ENCODE measurements at regions not wholly inside any gene's neighbourhood (a gene's known extent, or its start where the extent isn't known, plus 50 kb on each side); places are given as distances from the start of the nearest gene placed in this dataset.

DNA sequence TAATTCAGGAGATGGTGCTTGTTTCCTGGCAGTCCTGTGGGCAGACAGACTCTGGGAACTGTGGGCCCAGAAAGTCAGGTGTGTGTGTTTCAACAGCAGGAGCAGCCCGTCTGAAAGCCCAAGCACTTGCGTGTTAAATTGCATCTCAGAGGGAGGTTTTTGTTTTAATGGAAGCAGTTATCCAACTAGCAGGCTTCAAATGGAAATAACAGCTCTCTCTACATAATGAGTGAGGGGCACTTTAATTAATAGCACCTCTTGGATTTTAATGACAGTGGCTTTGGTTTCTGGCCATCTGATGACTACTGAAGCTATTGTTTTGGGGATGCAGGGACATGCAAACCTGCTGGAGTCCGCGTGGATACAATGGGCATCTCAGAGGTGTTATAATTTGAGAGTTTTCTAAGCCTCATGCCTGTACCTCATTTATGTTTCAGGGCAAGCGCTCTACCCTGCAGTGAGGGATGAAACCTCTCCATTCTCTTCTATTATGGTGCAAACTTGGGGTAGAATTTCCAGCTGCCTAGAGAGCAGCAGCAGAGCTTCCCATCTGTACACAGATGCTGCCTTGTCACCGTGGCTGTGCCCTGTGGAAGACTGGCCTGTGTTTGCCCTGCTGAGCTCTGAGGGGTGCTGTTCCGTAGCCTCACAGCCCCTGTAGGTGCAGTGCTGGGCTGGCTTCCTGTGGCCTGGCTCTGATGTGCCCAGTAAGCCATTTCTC lies 206.6 kb upstream of the GPR26 start:
- DNase-seq, result no peak

DNA sequence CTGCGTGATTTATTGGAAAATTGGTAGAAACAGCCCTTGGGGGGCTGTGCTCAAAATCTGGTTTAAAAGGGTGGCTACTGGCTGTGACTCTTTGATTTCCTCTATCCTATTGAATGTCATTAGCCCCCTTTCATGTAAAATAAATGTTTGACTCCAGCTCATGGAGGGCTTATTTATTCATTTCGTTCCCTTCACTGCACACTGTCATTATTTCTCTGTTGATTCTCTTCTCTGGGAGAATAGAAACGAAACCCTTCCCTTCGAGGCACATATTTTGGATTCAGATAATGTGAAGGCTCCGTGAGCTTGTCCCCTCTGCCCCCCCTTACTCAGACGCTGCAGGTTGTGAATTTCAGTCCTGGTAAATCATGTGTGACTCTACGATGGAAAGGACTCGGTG lies 203.9 kb upstream of the GPR26 start:
- no peak for DNase-seq

DNA sequence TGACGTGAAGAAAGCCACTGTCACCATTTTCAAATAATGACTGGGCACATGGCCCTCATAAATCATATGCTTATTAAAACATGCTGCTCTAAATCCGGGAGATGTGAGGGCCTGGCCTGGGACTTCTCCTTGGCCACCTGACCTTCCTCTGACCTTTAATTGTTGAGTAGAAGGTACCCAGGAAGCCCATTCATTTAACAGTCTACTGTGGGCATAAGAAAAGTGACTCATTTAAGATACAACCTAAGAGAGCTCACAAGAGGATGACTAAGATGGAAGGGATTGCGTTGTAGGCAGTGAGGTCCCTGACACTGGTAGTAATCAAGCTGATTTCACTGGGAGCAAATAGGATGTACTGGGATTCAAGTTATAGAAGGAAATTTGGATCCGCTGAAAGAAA lies 203.4 kb upstream of the GPR26 start:
- peak; percentile 76 to 81 for DNase-seq

DNA sequence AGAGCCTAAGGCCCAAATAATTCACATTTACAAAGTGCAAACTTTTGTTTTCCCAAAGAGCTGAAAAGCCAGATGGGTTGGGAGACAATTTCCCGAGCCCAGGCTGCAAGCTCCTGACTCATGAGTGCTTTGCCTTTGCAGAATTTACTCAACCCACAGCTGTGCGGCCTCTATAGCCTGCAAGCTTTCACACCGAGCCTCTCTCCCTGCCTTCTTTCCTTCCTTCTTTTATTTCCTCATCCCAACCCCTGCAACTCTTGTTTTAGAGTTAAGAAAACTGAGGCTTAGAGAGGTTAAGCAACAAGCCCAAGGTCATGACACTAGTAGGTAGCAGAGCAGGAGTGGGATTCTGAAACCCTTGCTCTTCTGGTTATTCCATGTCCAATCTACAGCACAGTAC lies 203.0 kb upstream of the GPR26 start:
- peak; percentile 70 to 77 for DNase-seq

DNA sequence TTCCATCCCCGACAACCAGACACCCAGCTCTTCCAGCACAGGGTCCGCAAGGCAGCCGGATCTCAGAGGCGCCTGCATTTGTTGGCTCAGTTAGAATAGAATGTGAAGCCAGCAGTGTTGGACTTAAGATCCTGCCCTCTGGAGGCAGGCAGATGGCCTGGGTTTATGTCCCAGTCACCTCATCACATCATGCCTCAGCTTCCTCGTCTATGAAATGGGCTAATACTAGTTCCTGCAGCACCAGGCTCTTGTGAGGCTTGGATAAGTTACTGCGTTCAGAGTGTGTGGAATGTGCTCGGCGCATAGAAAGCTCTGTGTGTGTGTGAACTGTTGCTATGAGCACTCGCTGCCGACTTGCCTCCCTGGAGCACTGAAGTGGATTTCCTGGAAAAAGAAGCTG lies 202.5 kb upstream of the GPR26 start:
- DNase-seq, result peak in 1 of 2 donors; percentile 9

DNA sequence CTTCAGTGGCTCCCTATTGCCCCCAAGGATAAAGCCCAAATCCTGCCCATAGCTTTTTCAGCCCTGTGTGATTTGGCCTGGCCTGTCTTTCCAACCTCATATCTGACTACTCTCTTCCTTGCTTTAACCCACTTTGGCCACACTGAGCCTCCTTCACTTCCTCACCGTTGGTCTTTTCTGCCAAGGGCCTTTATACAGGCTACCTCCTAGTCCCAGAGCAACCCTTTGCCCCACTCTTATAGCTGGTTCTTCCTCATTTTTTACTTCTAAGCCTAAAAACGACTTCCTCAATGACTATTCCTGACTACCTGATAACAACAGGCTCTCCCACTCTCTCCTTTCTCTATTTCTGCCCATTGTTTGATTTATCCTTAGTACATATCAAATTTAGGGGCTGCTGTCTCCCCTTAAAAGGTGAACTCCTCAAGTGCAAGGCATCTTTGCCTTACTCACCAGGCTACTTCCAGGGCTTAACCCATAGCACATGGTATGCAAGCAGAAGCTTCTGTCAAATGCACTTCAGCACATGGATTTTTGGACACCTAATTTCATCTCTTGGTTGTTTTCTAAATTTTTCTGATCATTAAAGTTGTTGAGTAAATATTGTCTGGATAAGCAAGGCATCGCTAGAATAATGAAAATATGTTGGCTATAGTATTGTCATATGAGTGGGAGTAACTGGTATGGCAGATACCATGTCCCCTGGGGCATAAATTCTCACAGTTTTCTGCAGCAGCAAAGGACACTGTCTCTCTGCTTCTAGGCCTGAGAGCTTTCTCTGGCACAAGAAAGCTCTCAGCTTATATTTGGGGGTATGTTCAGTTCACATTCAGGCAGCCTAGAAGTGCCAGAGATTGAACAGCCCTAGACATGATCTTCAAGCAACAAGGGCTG lies 201.5 kb upstream of the GPR26 start:
- DNase-seq, result peak in 1 of 2 donors; percentile 80

DNA sequence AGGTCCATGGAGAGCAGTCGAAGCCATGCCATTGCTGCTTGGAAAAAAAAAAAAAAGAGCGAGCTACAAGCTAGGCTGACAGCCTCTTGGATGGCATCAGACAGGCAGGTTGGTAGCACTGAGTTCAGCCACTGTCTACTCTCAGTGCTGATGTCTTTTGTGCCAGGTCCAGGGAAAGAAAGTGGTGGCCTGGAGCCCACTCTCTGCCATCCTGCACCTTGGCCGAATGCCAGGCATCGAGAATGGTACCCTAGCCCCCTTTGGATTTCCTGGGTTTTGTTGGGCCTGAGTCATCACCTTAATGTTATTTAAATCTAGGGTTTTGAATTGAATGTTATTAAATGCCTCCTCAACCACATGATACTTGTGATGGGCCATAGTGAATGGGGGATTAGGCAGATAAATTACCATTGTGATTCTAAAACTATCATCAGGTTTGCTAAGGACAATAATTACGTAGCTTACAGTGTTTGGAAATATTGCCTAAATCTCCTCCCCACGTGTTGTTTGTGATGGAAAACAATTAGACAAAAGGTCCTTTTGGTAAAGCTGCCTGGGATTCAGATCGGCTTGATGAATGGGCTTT lies 195.7 kb upstream of the GPR26 start:
- DNase-seq, result no peak

DNA sequence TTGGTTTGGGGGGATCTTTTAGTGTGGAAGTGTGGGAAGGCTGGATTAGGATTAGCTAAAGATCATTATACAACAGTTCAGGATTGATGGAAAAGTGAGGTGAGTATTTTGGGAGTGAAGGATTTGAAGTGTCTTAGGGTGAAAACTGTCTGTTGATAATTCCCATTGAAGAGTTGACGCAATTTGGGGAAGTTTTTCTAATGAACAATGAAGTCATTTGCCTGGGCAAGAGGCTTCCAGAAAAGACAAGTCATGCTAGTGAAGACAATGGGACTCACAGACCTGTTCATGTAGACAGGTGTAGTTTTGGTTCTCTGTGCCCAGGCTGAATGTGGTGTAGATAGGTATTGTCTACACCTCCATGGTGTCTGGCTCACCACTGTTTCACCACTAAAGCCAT lies 194.3 kb upstream of the GPR26 start:
- peak in 1 of 2 donors; percentile 25 for DNase-seq

DNA sequence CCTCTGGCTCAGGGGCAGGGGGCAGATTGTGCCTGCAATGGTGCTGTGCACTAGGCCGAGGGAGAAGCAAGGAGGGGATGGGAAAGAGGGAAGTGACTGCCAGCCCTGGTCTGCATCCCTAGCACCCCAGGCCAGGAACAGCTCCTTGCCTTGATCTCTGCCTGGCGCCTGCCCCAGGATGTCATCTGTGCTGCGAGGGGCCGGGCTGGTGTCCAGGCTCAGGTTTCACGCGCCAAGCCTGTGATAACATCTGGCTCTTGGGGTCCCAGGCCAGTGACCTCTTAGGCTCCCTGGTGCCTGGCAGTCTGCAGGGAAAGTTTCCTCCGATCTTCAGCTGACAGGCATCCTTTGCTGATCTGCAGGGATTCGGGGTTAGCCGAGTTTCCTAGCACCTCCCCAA lies 193.5 kb upstream of the GPR26 start:
- DNase-seq, result no peak

DNA sequence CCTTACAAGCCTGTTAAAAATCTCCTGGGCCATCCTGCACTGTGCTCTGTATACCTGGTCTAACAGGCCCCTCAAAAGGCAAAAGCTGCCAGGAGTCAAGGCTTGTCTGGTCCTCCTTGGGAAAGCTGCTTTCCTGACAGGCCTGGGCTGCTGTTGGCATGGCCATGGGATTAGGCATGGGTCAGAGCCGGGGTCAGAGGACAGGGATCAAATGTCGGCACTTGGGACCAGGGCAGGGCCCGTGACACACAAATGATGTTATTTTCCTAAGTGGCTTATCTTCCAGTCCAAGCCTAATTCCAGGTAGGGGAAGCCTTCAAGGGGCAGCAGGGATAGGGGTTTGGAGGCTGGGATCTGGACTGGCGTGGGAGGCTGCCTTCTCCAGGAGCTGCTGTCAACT lies 191.5 kb upstream of the GPR26 start:
- DNase-seq, result no peak

DNA sequence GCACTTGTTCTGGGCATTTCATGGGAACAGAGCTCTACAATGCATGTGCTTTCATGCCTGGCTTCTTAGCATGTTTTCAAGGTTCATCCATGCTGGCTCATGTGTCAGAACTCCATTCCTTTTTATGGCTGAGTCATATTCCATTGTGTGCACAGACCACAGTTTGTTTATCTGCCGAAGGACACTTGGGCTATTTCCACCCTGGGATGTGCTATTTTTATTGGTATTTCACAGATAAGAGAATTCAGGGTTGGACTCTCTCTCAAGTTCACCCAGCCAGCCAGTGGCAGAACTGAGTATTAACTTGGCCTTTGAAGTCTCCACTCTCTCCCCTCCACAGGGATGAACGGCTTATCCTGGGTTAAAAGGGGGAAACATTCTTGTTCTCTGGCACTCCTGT lies 190.7 kb upstream of the GPR26 start:
- DNase-seq, result no peak

DNA sequence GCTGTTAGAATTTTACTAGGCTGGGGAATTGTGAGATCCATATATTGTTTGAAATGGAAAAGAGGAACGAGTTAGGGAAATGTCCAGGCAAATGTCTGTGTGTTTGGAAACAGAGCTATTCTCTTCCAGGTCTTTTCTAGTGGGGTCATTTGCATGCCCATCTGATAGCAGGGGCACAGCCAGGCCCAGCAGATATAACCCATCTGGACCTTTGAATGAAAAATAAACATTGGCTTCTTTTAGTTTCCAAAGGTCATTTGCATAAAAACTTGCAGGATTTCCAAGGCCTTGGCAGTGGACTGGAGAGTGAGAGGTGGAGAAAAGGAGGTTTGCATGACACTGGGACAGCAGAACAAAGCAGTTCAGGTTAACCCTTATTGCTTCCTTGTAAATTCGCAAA lies 188.0 kb upstream of the GPR26 start:
- no peak for DNase-seq

DNA sequence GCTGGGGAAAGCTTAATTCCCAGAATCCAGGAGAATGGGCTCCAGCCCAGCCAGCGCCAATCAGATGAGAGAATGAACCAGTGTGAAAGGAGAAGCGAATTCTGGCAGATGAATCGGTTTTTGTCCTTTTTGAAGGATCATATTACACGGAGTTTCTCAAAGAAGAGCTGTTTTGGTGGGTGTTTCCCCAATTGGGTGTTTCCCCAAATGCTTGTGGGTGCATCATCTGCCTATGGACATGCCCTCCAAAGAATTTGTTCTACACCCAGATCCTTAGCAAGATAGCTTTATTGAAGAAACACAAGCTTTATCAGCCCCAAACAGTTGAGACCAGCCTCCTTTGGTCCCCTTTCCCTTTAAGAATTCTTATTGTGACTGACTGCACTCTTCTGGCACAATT lies 186.5 kb upstream of the GPR26 start:
- peak; percentile 22 to 36 for DNase-seq

DNA sequence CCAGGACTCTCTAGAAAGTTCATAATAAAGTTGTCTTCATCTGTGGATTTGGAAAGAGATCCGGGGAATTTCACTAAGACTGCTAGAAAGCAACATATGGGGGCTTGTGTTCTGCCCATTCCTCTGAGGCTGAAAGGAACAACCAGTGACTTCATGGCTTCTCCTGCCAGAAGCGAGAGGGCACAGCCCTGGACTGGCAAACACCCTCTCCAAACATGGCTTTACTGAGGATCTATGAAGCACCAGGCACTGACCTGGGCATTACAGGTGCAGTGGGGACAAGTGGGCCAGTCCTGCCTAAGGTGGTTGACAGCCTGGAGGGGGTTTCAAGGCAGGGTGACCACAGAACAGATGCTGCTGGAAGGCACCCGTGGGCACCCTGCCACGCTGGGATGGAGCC lies 185.8 kb upstream of the GPR26 start:
- no peak for DNase-seq

DNA sequence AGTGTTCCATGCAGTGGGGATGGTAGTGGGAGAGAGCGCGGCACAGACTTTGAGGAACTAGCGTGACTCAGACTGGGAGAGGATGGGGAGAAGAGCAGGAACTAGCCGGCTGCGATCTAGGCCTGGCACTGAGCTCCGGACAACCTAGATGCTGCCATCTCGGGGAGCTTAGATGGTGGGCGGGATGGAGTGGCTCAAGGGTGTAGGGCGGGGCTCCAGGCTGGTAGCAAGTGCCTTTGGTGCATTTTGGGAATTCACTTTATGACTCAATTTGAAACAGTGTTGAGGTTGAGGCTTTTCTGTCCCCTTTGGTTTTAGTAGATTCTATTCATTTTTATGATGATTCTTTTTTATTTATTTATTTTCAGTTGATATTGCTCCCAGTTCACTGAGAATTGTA lies 185.3 kb upstream of the GPR26 start:
- DNase-seq, result peak; percentile 42 to 47

DNA sequence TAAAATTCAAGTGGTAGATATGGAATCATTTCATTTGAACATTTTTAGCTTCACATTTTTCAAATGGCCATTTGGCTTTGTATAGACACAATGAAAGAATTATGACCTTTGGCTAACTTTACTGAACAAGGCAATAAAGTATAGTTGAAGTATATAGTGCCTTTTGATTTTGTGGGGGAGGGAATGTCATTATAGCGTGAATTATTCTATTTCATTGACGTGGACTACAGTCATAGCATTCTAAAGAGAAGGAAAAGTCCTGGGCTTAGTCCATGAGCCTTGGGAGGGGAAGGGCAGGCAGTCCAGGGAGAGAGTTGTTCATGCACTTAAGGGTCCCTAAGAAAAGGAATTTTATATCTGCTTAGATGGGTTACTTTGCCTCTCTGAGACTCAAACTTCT lies 181.4 kb upstream of the GPR26 start:
- DNase-seq, result no peak

DNA sequence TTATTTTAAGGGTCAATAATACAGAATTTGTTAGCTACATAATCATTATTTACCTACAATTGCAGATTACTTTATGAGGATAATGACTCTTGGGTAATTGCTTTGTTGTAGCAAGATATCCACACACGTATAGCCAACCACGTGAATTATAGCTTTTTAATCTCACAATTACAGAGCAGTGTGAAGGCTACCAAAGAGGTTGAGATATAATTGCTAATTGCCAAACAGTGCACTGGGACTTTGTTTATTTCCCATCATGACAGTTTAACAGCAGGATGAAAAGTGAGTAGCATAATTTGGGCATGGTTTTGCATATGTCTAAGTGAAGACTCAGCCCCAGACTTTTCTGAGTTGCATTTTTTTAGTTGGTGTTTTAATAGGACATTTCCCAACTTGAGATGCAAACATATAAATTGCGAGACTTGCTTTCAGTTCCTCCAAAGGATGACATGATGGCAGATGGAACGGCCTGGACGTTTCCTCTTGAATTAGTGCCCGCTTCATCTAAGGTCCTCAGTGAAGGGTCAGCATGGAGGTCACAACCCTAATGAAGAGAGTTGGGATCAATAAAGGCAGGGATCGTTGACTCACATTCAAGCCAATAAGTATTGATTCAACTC lies 180.7 kb upstream of the GPR26 start:
- peak; percentile 66 to 74 for DNase-seq

DNA sequence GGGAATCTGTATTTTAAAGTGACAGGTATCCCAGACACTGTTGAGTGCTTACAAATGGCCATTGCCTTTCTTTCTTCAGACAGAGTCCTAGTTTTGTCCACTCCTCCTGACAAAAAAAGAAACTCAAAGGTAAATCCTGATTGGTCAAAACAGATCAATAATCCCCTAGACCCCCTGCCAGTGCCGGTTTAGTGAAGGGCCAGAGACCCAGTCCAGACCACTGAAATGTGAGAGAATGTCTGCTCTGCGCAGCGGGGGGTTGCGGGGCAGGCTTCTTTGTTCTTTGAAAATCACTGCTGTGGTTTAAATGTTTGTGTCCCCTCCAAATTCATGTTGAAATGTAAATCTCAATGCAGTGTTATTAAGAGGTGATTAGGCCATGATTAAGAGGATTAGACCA lies 177.7 kb upstream of the GPR26 start:
- no peak for DNase-seq

DNA sequence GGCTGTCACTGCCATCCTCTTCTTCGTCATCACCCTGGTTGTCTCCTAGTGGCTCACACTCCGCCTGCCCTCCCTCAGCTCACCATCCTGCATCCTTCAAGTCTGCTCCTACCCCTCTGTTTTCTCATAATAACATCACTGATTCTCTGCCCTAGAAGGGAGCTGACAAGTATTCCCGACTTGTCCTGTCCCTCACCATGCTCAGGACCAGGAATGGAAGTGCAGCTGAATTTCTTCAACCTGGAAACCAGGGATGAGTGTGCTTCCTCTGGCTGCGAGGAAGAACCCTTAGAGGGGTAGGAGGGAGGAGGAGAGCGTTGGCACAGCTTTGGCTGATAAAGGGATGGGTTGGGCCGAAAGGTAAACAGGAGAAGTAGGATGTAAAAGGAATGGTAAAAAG lies 174.8 kb upstream of the GPR26 start:
- no peak for DNase-seq

DNA sequence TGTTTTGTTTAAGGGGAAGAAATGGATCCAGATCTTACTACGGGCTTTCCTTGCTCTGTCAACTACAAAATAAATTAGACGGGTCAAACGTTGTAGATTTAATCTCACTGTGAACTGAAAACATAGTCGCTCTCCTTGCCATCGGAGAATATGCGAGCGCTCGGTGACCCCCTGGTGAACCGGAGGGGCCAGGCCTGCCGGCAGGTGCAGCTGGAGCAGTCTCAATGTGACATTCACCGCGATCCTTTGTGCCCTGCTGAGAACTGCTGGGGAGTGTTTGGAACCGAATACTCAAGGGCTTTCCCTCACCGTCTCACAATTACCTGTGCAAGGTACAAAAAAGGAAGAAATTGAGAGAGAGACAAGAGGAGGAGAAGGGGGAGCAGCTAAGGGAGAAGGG lies 174.1 kb upstream of the GPR26 start:
- no peak for DNase-seq

DNA sequence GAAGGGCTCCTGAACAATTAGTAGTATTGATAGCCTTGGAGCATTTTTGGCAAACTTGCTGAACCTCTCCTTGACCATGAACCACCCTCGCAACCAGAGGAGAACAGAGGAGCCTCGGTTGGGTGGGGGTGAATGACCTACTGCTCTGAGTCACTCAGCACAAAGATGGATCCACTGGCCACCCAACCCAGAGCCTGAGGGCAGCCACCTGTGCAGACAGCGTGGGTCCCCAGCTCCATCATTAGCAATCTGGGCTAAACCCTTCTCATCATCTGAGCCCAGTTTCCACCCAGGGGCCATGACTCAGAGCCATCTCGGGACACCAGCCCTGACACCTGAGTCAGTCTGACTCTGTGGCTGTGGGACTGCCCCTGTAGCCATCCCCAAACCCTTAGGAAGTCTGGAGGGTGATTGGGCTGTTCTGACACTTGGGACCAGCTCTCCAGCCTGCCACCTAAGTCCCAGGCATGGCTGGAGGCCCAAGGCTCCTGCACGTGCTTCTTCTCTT lies 171.8 kb upstream of the GPR26 start:
- no peak for DNase-seq

DNA sequence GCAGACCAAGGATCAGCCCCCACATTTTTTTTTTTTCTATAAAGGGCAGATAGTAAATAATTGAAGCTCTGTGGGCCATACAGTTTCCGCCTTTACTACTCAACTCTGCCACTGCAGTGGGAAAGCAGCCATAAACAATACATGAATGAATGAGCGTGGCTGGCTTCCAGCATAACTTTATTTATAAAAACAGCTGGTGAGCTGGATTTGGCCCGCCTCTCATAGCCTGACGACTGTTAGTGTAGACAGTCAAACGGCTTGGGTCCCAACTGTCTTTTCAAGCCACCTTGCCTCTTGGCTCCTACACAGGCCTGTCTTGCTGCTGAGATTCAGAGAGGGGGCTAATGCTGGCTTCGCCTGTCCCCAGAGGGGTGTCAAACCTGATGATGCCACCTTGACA lies 169.8 kb upstream of the GPR26 start:
- no peak for DNase-seq

DNA sequence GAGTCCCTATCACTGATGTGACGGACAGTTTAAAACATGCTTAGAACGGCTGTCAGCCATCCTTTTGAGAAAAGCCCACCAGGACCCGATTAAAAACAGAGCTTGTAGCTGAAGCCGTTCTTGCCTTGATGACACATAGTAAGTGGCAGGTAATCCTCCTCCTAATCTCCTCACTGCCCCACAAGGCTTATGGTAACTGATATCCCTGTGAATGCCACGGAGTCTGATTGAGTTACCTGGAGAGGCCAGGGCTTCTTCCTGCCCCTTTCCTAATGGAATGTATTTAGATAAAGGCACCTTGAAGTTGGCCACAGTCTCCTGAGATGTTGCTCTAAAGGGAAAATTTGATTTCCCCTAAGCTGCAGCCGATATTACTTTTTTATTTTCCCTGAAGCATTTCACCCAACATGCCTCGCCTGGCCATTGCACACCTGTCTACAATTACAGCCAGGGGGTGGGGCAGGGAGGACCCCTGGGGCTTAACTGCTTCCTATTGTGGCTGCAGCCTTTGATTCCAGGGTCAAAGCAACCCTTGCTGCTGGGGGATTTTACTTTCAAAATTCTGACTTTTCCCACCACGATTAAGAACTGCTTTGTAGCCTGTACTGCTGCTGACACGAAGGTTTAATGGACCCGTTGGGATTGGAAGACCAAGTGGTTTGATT lies 169.0 kb upstream of the GPR26 start:
- DNase-seq, result no peak
